ENCODE measurements at regions not wholly inside any gene's neighbourhood (a gene's known extent, or its start where the extent isn't known, plus 50 kb on each side); places are given as distances from the start of the nearest gene placed in this dataset.

DNA sequence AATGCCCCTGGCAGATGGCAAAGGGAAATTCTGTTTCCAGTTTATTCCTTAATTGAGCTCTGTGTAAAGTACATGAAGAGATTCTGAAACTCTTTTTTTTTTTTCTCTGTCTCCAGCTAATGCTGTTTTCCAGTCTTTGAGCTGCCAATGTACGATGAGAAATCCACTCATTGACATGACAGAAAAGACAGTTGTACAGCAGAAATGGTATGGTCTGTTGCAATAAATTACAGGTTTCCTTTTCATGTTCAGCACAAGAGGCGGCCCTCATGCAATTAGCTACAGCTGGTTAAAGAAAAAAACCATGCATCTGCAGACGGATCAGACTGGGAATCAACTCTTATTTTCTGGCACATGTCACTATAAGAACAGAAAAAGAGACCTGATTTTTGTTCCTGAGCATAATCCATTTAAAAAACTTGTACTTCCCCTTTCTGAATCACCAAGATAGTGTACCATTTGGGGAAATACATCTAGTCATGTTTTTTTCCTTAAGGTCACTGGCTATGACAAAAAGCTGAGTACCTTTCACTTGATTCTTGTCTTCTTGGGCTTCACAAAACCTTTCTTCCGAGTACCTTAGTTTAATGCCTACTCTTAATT lies 289.8 kb upstream of the PREP start:
- Mint-ChIP-seq H3K27me3 (peaks cover 19% of the 10 kb centered on the region), H3K4me3 (no peak overlapping the region), H3K4me1 (ENCODE audit: low read depth) (no peaks in the 10 kb centered on the region), H3K36me3 (ENCODE audit: low read depth) (no peaks in the 10 kb centered on the region), H3K27ac (no peak overlapping the region), H3K9me3 (peaks cover under 1% of the 10 kb centered on the region)
- H3K4me3 ChIP-seq (ENCODE audit: low read length): no peak overlapping the region
- peaks cover 0 to 6% of the 10 kb centered on the region in 2 experiments for H3K27me3 ChIP-seq (ENCODE audit: control insufficient read depth in 1 of 2, insufficient read depth in 2 of 2, low read length in 2 of 2)
- POLR2A ChIA-PET: no interaction called here
- CTCF ChIA-PET: no interaction called here
- no peak for TF ChIP-seq CTCF (IDR thresholded peaks at IDR 0.05)
- ATAC-seq (ENCODE audit: poor library complexity) (no peak), DNase-seq (peak in 2 of 14 experiments; percentile 19 to 25)
- no peak overlapping the region for H3K27ac ChIP-seq (ENCODE audit: low read depth in 1 of 2, low read length in 2 of 2)
- intact Hi-C loops (cut with DNase I, micrococcal nuclease): no loop called here
- H3K36me3 ChIP-seq (ENCODE audit: insufficient read depth, low read length): no peaks in the 10 kb centered on the region
- H3K9me3 ChIP-seq (ENCODE audit: control insufficient read depth in 1 of 2, insufficient read depth in 1 of 2, low read length in 2 of 2): no peaks in the 10 kb centered on the region
- no peaks in the 10 kb centered on the region for H3K4me1 ChIP-seq (ENCODE audit: insufficient read depth, low read length)

- Histone ChIP-seq H3K4me3 (ENCODE audit: low read length) (no peak overlapping the region), H3K36me3 (ENCODE audit: insufficient read depth, low read length) (no peaks in the 10 kb centered on the region), H3K27me3 (ENCODE audit: control insufficient read depth in 1 of 2, insufficient read depth in 2 of 2, low read length in 2 of 2) (peaks cover 0 to 6% of the 10 kb centered on the region in 2 experiments), H3K27ac (ENCODE audit: low read depth in 1 of 2, low read length in 2 of 2) (no peak overlapping the region), H3K4me1 (ENCODE audit: insufficient read depth, low read length) (no peaks in the 10 kb centered on the region), H3K9me3 (ENCODE audit: control insufficient read depth in 1 of 2, insufficient read depth in 1 of 2, low read length in 2 of 2) (peaks cover 0 to 4% of the 10 kb centered on the region in 2 experiments)
- Mint-ChIP-seq H3K4me3 (no peak overlapping the region), H3K9me3 (peaks cover 3% of the 10 kb centered on the region), H3K4me1 (ENCODE audit: low read depth) (no peaks in the 10 kb centered on the region), H3K27ac (no peak overlapping the region), H3K36me3 (ENCODE audit: low read depth) (no peaks in the 10 kb centered on the region), H3K27me3 (peaks cover 27% of the 10 kb centered on the region)
- intact Hi-C loops (cut with DNase I, micrococcal nuclease): no loop called here
- no peak for DNase-seq
- no peak for TF ChIP-seq CTCF (IDR thresholded peaks at IDR 0.05)
- POLR2A ChIA-PET: no interaction called here
- CTCF ChIA-PET: no interaction called here
- ATAC-seq (ENCODE audit: poor library complexity): no peak
Observed at GRCh38 chr6:105691971-105692370, 289.1 kb upstream of the PREP start.

- TF ChIP-seq CTCF (IDR thresholded peaks at IDR 0.05): no peak
- intact Hi-C loops (cut with DNase I, micrococcal nuclease): no loop called here
- H3K27me3 ChIP-seq (ENCODE audit: control insufficient read depth in 1 of 2, insufficient read depth in 2 of 2, low read length in 2 of 2): peaks cover 0 to 6% of the 10 kb centered on the region in 2 experiments
- ATAC-seq (ENCODE audit: poor library complexity): no peak
- no peak overlapping the region for H3K4me3 ChIP-seq (ENCODE audit: low read length)
- Mint-ChIP-seq H3K27ac (no peak overlapping the region), H3K36me3 (ENCODE audit: low read depth) (no peaks in the 10 kb centered on the region), H3K27me3 (peaks cover 27% of the 10 kb centered on the region), H3K4me1 (ENCODE audit: low read depth) (no peaks in the 10 kb centered on the region), H3K4me3 (no peak overlapping the region), H3K9me3 (peaks cover 6% of the 10 kb centered on the region)
- H3K4me1 ChIP-seq (ENCODE audit: insufficient read depth, low read length): no peaks in the 10 kb centered on the region
- peak in 2 of 14 experiments; percentile 35 to 47 for DNase-seq
- ChIA-PET POLR2A (no interaction called here), CTCF (no interaction called here)
- no peak overlapping the region for H3K27ac ChIP-seq (ENCODE audit: low read depth in 1 of 2, low read length in 2 of 2)
- H3K36me3 ChIP-seq (ENCODE audit: insufficient read depth, low read length): no peaks in the 10 kb centered on the region
- peaks cover 0 to 7% of the 10 kb centered on the region in 2 experiments for H3K9me3 ChIP-seq (ENCODE audit: control insufficient read depth in 1 of 2, insufficient read depth in 1 of 2, low read length in 2 of 2)
Observed at GRCh38 chr6:105691081-105691480, 288.2 kb upstream of the PREP start.
